Loucy (cell line): ENCODE measurements at regions not wholly inside any gene's neighbourhood (a gene's known extent, or its start where the extent isn't known, plus 50 kb on each side); places are given as distances from the start of the nearest gene placed in this dataset.

Experiments used
- H2AFZ ChIP-seq: fragments of 200-600 bp; sonication (generic); 2 replicates; pipeline ENCODE4 v1.6.0; 2016; ENCODE audit warnings: antibody characterized with exemption, mild to moderate bottlenecking, low read length, moderate library complexity
- H3F3A ChIP-seq: fragments of 200-600 bp; 2 replicates; pipeline ENCODE4 v1.6.0; 2016; ENCODE audit warnings: antibody characterized with exemption, low read depth, mild to moderate bottlenecking
- H3K27me3 ChIP-seq: fragments of 200-600 bp; sonication (generic); 2 replicates; pipeline ENCODE4 v1.6.1; 2014; ENCODE audit warnings: low read length, mild to moderate bottlenecking; ENCODE audit not compliant: insufficient read depth, poor library complexity, severe bottlenecking
- H3K36me3 ChIP-seq: fragments of 200-600 bp; sonication (generic); 2 replicates; pipeline ENCODE4 v1.6.1; 2016; ENCODE audit warnings: low read length; ENCODE audit not compliant: insufficient read depth
- H3K4me1 ChIP-seq: fragments of 200-600 bp; sonication (generic); 2 replicates; pipeline ENCODE4 v1.5.1; 2014; ENCODE audit warnings: low read length, mild to moderate bottlenecking; ENCODE audit not compliant: insufficient read depth, poor library complexity, severe bottlenecking
- H3K4me2 ChIP-seq: fragments of 200-600 bp; sonication (generic); 2 replicates; pipeline ENCODE4 v1.6.0; 2014; ENCODE audit warnings: antibody characterized with exemption, low read length, low read depth, mild to moderate bottlenecking; ENCODE audit not compliant: poor library complexity, severe bottlenecking
- H3K4me3 ChIP-seq: fragments of 200-600 bp; sonication (generic); 2 replicates; pipeline ENCODE4 v1.5.1; 2014; ENCODE audit warnings: low read length, mild to moderate bottlenecking, mixed read lengths; ENCODE audit not compliant: poor library complexity, severe bottlenecking
- H3K79me2 ChIP-seq: fragments of 200-600 bp; sonication (generic); 2 replicates; pipeline ENCODE4 v1.6.1; 2014; ENCODE audit warnings: low read length; ENCODE audit not compliant: insufficient read depth
- H3K9ac ChIP-seq: fragments of 200-600 bp; sonication (generic); 2 replicates; pipeline ENCODE4 v1.6.0; 2014; ENCODE audit warnings: mild to moderate bottlenecking, low read depth, low read length, moderate library complexity; ENCODE audit not compliant: poor library complexity, severe bottlenecking
- H3K9me2 ChIP-seq: fragments of 200-600 bp; sonication (generic); replicated peaks from 2 replicates; pipeline ENCODE4 v1.6.1; 2016; ENCODE audit warnings: low read depth, low read length, mixed read lengths
- H3K9me3 ChIP-seq: fragments of 200-600 bp; sonication (generic); 2 replicates; pipeline ENCODE4 v1.6.1; 2014; ENCODE audit warnings: mild to moderate bottlenecking, antibody characterized with exemption, low read length, low read depth; ENCODE audit not compliant: insufficient read depth
- H4K20me1 ChIP-seq: fragments of 200-600 bp; sonication (generic); 2 replicates; pipeline ENCODE4 v1.6.0; 2014; ENCODE audit warnings: antibody characterized with exemption, low read length, mild to moderate bottlenecking; ENCODE audit not compliant: insufficient read depth, poor library complexity, severe bottlenecking
- EZH2phosphoT487 ChIP-seq: fragments of 200-600 bp; IDR thresholded peaks from 2 replicates; pipeline ENCODE4 v1.6.1; 2018; ENCODE audit warnings: antibody characterized with exemption, mild to moderate bottlenecking, moderate library complexity, borderline replicate concordance
- TF ChIP-seq, protein P1 (sequence below): fragments of 200-600 bp; sonication (generic); conservative IDR thresholded peaks from 2 replicates; pipeline ENCODE4 v1.5.1; 2014; ENCODE audit warnings: mild to moderate bottlenecking, antibody characterized with exemption, low read length

DNA sequence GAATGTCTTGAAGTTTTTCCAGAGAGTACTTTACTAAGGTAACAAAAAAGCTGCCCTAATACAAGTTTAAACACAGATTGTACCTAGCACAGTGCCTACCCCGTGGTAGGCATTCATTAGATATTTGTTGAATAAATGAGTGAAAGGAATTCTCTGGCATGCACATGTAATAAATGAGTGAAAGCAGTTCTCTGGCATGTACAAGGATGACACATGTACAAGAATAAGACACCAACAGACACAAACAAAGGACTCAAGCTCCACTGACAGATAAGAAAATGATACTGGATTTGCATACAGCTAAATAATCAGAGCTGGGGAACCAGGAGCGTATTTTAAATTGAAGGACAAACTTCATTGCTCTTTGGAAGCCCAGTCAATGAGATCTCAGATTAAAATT is 535.8 kb downstream of the EFNA5 start:
- no peaks in the 10 kb centered on the region for H3K9me3 ChIP-seq
- H3K9ac ChIP-seq: no peak overlapping the region
- H3K9me2 ChIP-seq: no peaks in the 10 kb centered on the region
- no peak overlapping the region for H2AFZ ChIP-seq
- TF ChIP-seq, protein P1, sequence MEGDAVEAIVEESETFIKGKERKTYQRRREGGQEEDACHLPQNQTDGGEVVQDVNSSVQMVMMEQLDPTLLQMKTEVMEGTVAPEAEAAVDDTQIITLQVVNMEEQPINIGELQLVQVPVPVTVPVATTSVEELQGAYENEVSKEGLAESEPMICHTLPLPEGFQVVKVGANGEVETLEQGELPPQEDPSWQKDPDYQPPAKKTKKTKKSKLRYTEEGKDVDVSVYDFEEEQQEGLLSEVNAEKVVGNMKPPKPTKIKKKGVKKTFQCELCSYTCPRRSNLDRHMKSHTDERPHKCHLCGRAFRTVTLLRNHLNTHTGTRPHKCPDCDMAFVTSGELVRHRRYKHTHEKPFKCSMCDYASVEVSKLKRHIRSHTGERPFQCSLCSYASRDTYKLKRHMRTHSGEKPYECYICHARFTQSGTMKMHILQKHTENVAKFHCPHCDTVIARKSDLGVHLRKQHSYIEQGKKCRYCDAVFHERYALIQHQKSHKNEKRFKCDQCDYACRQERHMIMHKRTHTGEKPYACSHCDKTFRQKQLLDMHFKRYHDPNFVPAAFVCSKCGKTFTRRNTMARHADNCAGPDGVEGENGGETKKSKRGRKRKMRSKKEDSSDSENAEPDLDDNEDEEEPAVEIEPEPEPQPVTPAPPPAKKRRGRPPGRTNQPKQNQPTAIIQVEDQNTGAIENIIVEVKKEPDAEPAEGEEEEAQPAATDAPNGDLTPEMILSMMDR: no peak
- TF ChIP-seq EZH2phosphoT487: no peak
- no peaks in the 10 kb centered on the region for H3K4me1 ChIP-seq
- no peaks in the 10 kb centered on the region for H3F3A ChIP-seq
- H3K4me3 ChIP-seq: no peak overlapping the region
- H3K27me3 ChIP-seq: no peaks in the 10 kb centered on the region
- H3K79me2 ChIP-seq: no peaks in the 10 kb centered on the region
- no peaks in the 10 kb centered on the region for H3K36me3 ChIP-seq
- no peak overlapping the region for H3K4me2 ChIP-seq
- no peaks in the 10 kb centered on the region for H4K20me1 ChIP-seq

DNA sequence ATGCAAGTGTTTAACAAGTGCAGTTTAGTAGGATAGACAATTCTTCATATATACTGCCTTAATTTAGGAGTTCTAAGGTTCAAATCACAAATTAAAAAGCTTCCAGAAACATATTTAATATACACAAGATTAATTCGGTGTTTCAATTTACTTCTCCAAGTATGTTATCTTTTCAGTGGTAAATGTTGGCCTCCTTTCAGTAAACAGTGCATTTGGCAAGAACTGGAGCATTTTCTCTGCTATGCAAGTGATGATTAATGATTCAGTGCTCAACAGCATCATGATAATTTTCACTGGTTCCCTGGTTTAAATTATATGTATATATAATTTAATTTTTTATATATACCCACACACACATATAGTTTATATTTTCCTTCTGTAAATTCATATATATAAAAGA is 541.7 kb downstream of the EFNA5 start:
- Histone ChIP-seq H3K27me3 (no peaks in the 10 kb centered on the region), H2AFZ (no peak overlapping the region), H3K9me3 (no peaks in the 10 kb centered on the region), H3K9ac (no peak overlapping the region), H3K4me2 (no peak overlapping the region), H3F3A (no peaks in the 10 kb centered on the region), H3K9me2 (no peaks in the 10 kb centered on the region), H3K79me2 (no peaks in the 10 kb centered on the region), H4K20me1 (no peaks in the 10 kb centered on the region), H3K4me1 (no peaks in the 10 kb centered on the region), H3K4me3 (no peak overlapping the region), H3K36me3 (no peaks in the 10 kb centered on the region)
- TF ChIP-seq, protein P1: no peak

GRCh38 chr5:107127878-107128277 is 542.9 kb downstream of the EFNA5 start:
- no peaks in the 10 kb centered on the region for H3K36me3 ChIP-seq
- H3F3A ChIP-seq: no peaks in the 10 kb centered on the region
- no peaks in the 10 kb centered on the region for H3K27me3 ChIP-seq
- H3K4me3 ChIP-seq: no peak overlapping the region
- H2AFZ ChIP-seq: no peak overlapping the region
- H3K4me2 ChIP-seq: no peak overlapping the region
- no peaks in the 10 kb centered on the region for H4K20me1 ChIP-seq
- H3K9me2 ChIP-seq: no peaks in the 10 kb centered on the region
- no peaks in the 10 kb centered on the region for H3K9me3 ChIP-seq
- TF ChIP-seq EZH2phosphoT487: no peak
- TF ChIP-seq, protein P1: no peak
- H3K4me1 ChIP-seq: no peaks in the 10 kb centered on the region
- H3K79me2 ChIP-seq: no peaks in the 10 kb centered on the region
- H3K9ac ChIP-seq: no peak overlapping the region
